Astrocyte (in vitro differentiated cells and primary cell): ENCODE measurements at regions not wholly inside any gene's neighbourhood (a gene's known extent, or its start where the extent isn't known, plus 50 kb on each side); places are given as distances from the start of the nearest gene placed in this dataset.

Experiments used
- EZH2 ChIP-seq: IDR thresholded peaks from 2 replicates; pipeline ENCODE4 v1.6.1; 2012; ENCODE audit warnings: mild to moderate bottlenecking, low read length, inconsistent platforms; ENCODE audit not compliant: insufficient read depth
- TF ChIP-seq, protein P1 (sequence below): IDR thresholded peaks from 2 replicates; pipeline ENCODE4 v1.5.1; 2011; ENCODE audit warnings: low read depth, mild to moderate bottlenecking, inconsistent platforms, low read length, moderate library complexity; ENCODE audit not compliant: insufficient read depth

DNA sequence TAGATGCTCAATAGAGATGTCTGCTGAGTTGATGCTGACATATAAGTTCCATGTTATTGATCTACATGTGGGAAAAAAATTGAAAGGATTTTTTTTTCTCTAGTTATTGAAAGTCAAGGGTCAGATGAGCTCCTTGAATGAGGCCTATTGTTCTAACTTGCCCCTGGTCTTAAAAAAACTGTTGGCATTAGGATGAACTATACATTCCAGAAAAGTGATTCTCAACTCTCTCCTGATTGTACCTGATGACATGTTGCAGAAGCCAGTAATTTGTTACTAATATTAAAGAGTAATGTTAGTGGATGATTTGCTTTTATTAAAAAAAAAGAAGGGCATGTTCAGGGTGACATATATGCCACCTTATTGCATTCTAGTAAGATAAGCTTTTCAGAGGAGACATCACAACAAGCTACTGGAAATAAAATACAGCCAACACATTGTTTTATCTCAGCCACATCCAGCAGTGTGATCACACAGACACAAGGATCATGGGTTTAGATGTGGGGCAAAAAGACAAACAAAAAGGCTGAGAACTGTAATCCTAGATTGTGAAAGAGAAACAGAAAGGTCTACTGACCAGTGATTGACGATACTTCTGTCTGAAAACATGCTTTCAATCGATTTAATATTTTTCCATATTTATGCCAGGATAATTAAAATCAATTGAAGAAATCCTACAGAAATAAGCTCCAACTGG, 1314.1 kb upstream of the C9orf72 start:
- TF ChIP-seq, protein P1, sequence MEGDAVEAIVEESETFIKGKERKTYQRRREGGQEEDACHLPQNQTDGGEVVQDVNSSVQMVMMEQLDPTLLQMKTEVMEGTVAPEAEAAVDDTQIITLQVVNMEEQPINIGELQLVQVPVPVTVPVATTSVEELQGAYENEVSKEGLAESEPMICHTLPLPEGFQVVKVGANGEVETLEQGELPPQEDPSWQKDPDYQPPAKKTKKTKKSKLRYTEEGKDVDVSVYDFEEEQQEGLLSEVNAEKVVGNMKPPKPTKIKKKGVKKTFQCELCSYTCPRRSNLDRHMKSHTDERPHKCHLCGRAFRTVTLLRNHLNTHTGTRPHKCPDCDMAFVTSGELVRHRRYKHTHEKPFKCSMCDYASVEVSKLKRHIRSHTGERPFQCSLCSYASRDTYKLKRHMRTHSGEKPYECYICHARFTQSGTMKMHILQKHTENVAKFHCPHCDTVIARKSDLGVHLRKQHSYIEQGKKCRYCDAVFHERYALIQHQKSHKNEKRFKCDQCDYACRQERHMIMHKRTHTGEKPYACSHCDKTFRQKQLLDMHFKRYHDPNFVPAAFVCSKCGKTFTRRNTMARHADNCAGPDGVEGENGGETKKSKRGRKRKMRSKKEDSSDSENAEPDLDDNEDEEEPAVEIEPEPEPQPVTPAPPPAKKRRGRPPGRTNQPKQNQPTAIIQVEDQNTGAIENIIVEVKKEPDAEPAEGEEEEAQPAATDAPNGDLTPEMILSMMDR, result no peak
- TF ChIP-seq EZH2, result no peak
